ENCODE measurements at regions not wholly inside any gene's neighbourhood (a gene's known extent, or its start where the extent isn't known, plus 50 kb on each side); places are given as distances from the start of the nearest gene placed in this dataset.

- H3K9me1 ChIP-seq (ENCODE audit: control insufficient read depth, extremely low read depth, insufficient read depth, low read length), result no peaks in the 10 kb centered on the region
- no peak overlapping the region for H3K27ac ChIP-seq (ENCODE audit: control insufficient read depth, insufficient read depth, low read length)
- no peak for TF ChIP-seq CTCF (optimal IDR thresholded peaks at IDR 0.05 in 1 of 3, IDR thresholded peaks at IDR 0.05 in 1 of 3, conservative IDR thresholded peaks at IDR 0.05 in 1 of 3; ENCODE audit: extremely low read depth in 1 of 3, insufficient read depth in 2 of 3, low read length in 3 of 3)
- no peak for TF ChIP-seq EZH2 (IDR thresholded peaks at IDR 0.05; ENCODE audit: low read length)
- no peaks in the 10 kb centered on the region for H3K9me3 ChIP-seq (ENCODE audit: control insufficient read depth, low read depth, low read length)
- no peak for DNase-seq (ENCODE audit: low read depth, low spot score)
- no peak for FAIRE-seq
- no peaks in the 10 kb centered on the region for H3K4me1 ChIP-seq (ENCODE audit: control insufficient read depth, extremely low read depth, insufficient read depth, low read length)
- H3K4me2 ChIP-seq (ENCODE audit: control insufficient read depth, extremely low read depth, insufficient read depth, low read depth, low read length), result no peak overlapping the region
- peaks cover 15% of the 10 kb centered on the region for H3K27me3 ChIP-seq (ENCODE audit: control insufficient read depth, extremely low read depth, insufficient read depth, low read length)
- no peaks in the 10 kb centered on the region for H3K36me3 ChIP-seq (ENCODE audit: control insufficient read depth in 2 of 2, extremely low read depth in 1 of 2, insufficient read depth in 2 of 2, low read length in 2 of 2)
- no peak overlapping the region for H3K9ac ChIP-seq (ENCODE audit: control insufficient read depth, extremely low read depth, insufficient read depth, low read length)
- H3K4me3 ChIP-seq (ENCODE audit: control insufficient read depth in 2 of 3, extremely low read depth in 1 of 3, insufficient read depth in 2 of 3, low read depth in 1 of 3, low read length in 3 of 3), result no peak overlapping the region
- dilution Hi-C loops (cut with MboI; ENCODE audit: extremely low pct_ligation_motif_present, low sequenced_read_pairs), result no loop called here
- H4K20me1 ChIP-seq (ENCODE audit: control insufficient read depth, extremely low read depth, insufficient read depth, low read length), result no peaks in the 10 kb centered on the region
- no peak overlapping the region for H2AFZ ChIP-seq (ENCODE audit: control insufficient read depth, low read length)
- H3K79me2 ChIP-seq (ENCODE audit: control insufficient read depth, insufficient read depth, low read length), result no peaks in the 10 kb centered on the region
Observed at GRCh38 chr1:61013946-61014667, 68.3 kb upstream of the NFIA start.

DNA sequence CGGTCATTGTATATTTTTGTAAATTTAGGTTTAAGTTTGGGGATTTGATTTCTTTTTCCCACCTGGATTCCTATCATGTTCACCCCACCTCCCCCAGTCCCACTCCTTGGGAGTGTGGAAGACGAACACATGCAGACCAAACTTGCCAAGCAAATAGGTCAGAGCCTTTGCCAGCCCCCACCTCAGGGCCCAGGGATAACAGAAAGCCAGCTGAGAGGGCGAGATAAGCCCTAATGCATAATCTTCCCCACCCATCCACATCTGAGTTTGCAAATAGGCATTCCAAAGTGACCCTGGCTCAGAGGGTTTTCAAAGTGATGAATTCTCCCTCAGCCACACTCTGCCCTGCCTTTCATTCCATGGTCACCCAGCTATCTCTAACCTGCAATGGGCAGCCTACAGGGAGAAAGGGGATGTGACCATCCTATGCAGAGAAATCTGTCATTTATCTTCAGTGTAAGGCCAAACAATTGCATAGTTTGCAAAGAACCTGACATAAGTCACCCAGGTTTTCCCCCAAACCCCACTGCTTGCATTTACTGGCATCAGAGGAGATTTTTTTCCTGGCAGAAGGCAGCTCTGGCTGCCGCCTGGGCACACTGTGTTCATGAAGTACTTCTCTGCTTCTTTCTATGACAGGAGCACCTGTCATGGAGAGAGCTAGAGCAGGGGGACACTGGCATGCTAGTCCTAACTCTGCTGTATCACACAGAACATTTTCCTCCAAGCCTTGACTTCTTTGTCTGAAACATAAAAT is 69.0 kb upstream of the NFIA start:
- Histone ChIP-seq H3K9me1 (ENCODE audit: control insufficient read depth, extremely low read depth, insufficient read depth, low read length) (no peaks in the 10 kb centered on the region), H3K36me3 (ENCODE audit: control insufficient read depth in 2 of 2, extremely low read depth in 1 of 2, insufficient read depth in 2 of 2, low read length in 2 of 2) (no peaks in the 10 kb centered on the region), H3K27me3 (ENCODE audit: control insufficient read depth, extremely low read depth, insufficient read depth, low read length) (peaks cover 15% of the 10 kb centered on the region), H3K79me2 (ENCODE audit: control insufficient read depth, insufficient read depth, low read length) (no peaks in the 10 kb centered on the region), H3K4me2 (ENCODE audit: control insufficient read depth, extremely low read depth, insufficient read depth, low read depth, low read length) (no peak overlapping the region), H3K27ac (ENCODE audit: control insufficient read depth, insufficient read depth, low read length) (no peak overlapping the region), H3K9ac (ENCODE audit: control insufficient read depth, extremely low read depth, insufficient read depth, low read length) (no peak overlapping the region), H3K9me3 (ENCODE audit: control insufficient read depth, low read depth, low read length) (no peaks in the 10 kb centered on the region), H3K4me3 (ENCODE audit: control insufficient read depth in 2 of 3, extremely low read depth in 1 of 3, insufficient read depth in 2 of 3, low read depth in 1 of 3, low read length in 3 of 3) (no peak overlapping the region), H2AFZ (ENCODE audit: control insufficient read depth, low read length) (no peak overlapping the region), H3K4me1 (ENCODE audit: control insufficient read depth, extremely low read depth, insufficient read depth, low read length) (no peaks in the 10 kb centered on the region), H4K20me1 (ENCODE audit: control insufficient read depth, extremely low read depth, insufficient read depth, low read length) (no peaks in the 10 kb centered on the region)
- DNase-seq (ENCODE audit: low read depth, low spot score) (no peak), FAIRE-seq (no peak)
- dilution Hi-C loops (cut with MboI; ENCODE audit: extremely low pct_ligation_motif_present, low sequenced_read_pairs), result no loop called here
- TF ChIP-seq CTCF (optimal IDR thresholded peaks at IDR 0.05 in 1 of 3, IDR thresholded peaks at IDR 0.05 in 1 of 3, conservative IDR thresholded peaks at IDR 0.05 in 1 of 3; ENCODE audit: extremely low read depth in 1 of 3, insufficient read depth in 2 of 3, low read length in 3 of 3) (no peak), EZH2 (IDR thresholded peaks at IDR 0.05; ENCODE audit: low read length) (no peak)

Measured in keratinocyte (primary cell).